GM18508 (cell line): ENCODE measurements at regions not wholly inside any gene's neighbourhood (a gene's known extent, or its start where the extent isn't known, plus 50 kb on each side); places are given as distances from the start of the nearest gene placed in this dataset.
"Not testable (repeated sequence)": the region's sequence is repeated elsewhere in the genome, so short reads cannot be mapped to it uniquely, and the experiment has no call there.

Experiments used
- ATAC-seq: cut with Tn5 transposase; IDR thresholded peaks from one replicate; pipeline ENCODE4 v1.9.1; 2021; ENCODE audit warnings: moderate number of reproducible peaks; ENCODE audit not compliant: insufficient read depth, unreplicated experiment

DNA sequence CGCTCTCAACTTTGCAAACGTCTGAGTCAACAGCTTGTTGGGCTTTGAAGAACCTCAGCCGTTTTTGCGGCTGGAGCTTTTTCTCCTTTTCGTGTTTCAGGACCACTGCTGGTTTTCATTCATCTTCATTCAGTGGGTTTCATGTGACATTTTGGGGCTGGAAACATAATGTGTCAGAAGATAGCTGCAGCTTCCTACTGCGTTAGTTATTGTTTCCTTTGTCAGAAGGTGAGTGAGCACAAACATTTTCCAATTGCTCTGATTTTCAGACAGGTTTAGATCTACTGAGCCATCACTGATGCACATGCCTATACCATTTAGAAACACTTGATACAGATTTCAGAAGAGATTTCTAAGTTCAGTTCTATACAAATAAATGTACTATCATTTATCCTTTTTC, 575.5 kb downstream of the TTLL7 start:
- ATAC-seq: not testable (repeated sequence)

DNA sequence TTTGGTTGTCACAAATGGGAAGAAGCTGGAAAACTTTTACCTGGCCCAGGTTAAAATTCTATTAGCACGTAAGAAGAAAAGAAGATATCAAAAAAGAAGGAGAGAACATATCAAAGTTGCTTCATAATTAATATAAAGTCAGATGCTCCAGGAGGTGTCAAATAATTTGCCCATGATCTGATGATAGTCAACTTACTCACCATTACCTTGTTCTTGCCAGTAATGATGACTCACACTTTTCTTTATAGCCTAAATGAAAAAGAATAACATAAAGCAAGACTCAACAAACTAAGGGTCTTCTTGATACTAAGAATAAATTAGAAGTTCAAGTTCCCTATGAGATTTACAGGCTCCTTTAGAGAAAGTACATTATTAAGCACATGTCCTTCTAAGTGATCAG, 580.4 kb downstream of the TTLL7 start:
- no peak for ATAC-seq

DNA sequence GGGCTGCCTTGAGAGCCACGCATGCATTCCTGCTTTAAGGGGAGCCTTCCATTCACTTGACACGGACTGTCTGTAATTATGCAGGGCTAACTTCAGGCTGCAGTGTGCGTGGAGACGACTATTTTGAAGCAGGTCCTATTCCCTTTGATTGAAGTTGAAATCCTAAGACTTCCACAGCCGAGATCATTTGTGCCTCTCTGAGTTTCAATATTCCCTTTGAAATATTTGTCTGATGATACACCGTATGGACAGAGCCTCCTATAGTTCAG, 585.2 kb downstream of the TTLL7 start:
- ATAC-seq: not testable (repeated sequence)

DNA sequence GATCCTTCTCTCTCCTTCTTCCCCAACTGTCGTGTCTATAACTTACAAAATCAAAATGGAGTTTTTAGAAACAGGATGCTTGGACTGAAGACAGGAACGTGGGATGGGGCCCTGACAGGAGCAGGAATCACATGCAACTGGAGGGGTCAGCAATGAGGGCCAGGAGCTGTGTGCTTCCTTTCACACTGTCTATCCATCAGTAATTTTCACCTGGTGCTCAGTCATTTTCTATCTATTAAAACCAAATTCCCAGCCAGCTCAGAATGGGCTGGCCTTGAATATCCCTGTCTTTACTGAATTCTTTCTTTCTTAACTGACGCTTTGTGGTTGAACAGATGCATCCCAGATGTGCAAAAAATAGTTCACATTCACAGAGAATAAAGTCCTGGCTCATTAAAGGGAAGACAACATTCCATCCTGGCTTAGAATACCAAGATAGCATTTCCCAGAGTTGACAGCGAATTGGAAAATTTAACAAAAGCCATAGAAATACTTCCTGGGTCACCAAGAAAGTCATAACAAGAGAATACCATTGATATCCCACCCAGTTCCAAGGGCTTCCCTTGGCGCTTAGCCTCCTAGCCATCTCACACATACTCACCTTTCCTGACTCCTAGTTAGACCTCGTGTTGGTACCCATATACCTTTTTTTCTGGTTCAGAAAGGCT, 588.1 kb downstream of the TTLL7 start:
- not testable (repeated sequence) for ATAC-seq

DNA sequence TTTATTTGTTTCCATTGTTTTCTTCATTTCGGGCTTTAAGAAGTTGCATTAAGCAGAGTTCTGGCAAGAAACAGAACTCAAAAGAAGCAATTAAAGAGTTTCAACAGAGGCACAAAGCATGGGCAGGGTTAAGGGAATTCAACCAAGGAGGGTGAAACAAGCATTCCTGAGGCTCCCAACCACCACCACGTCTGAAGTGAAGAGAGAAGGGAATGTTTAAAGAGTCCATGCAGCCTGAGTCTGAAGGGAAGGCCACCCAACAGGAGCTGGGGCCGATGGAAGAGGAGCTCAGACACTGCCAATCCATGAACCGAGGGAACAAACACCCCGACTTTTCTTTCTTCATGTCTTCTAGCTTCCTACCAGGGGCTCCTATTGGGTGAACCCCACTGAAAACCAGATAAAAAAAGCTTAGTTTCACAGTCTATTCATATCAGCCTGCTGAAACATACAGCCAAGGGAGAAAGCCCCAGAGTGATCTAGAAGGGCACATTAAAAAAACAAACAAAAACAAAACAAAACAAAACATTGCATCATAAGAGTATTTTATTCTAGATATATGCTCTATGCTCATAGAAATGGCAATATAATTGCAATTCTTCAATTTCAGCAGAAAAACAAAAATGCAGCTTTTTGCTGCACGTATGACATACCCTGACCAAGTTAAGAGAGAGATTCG, 592.1 kb downstream of the TTLL7 start:
- ATAC-seq: not testable (repeated sequence)

DNA sequence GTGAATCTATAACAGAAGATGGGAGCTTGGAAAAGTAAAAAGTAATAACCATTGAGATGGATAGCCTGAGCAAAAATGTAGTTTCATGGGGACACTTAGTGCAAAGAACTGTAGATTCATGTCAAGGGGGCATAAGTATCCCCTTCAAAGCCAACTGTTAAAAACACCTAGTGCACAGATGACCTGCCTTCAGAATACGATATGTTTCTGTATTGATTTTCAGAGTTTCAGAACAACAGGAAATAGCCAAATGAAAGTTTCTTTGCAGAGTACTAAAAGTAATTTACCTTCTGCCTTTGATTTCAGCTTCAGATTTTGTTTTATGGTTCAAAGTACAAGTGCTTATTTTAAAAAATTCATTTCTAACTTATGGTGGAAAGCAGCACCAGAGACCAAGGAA, 593.1 kb downstream of the TTLL7 start:
- ATAC-seq: peak; percentile 56

DNA sequence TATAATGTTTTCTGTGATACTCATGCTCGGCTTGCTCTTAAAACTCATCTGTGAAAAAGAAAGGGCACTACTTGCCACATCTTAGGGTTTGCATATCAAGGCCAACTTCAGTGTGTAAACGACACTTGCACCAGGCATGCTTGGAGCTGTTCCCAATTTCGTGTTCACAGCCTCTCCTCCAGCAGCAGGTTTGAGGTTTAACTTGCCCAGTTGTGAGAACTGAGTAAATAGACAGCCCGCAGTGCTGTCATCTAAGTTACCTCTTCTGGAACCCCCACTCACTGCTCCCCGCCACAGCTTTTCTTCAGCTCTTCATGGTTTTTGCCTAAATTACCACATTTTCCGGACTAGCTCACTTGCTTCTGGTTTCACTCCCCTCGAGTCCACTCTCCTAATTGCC, 595.4 kb downstream of the TTLL7 start:
- ATAC-seq: not testable (repeated sequence)

DNA sequence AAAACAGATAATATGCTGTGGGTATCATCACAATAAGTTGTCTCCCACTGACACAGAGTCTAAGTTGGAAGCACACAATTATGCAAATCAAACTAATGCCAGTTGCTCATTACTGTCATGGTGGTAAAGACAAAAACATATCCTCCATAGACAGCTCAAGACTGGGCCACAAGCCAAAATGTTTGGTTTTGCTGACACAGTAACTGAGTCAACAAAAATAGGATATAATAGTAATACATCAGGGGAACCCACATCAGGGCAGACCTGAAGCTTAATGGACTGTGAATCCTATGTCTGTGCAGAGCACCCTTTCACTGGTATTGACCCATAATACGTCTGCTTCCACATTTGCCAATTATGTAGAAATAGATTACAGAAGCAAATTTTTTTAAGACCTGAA, 597.8 kb downstream of the TTLL7 start:
- not testable (repeated sequence) for ATAC-seq

DNA sequence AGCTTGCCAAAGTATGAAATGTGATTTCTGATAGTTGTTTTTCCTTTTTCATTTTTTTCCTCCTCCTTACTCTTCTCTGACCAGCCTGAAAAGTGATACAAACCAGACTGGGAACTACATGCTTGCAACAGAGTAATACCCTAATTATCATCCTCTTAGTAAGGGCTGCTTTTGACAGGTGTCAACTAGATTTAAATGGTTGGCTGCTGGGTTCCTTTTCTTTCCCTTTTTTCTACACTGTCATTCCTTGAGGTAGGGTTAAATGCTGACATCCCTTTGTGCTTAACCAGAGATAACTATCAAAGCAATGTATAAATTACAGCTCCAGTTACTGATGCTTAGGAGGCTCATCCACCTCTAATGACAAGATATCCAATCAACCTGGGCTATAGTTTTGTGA, 598.8 kb downstream of the TTLL7 start:
- ATAC-seq: not testable (repeated sequence)

DNA sequence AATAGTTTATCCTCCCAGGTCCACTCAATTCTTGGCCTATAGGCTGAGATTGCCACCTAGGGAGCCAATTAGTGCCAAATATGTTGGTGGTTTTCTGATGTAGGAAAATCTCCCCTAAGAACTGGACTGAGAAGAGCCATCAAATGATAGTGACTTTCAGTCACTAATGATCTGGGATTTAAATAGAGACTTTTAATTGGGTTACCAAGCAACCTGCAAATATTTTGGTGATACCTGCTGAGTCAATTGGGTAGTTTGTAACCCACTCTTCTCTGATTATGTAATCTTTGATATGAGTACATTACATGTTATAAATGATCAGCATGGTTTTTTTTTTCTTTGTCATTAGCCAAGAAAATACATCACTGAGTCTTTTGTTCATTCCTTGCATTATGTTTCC, 600.8 kb downstream of the TTLL7 start:
- ATAC-seq: not testable (repeated sequence)

DNA sequence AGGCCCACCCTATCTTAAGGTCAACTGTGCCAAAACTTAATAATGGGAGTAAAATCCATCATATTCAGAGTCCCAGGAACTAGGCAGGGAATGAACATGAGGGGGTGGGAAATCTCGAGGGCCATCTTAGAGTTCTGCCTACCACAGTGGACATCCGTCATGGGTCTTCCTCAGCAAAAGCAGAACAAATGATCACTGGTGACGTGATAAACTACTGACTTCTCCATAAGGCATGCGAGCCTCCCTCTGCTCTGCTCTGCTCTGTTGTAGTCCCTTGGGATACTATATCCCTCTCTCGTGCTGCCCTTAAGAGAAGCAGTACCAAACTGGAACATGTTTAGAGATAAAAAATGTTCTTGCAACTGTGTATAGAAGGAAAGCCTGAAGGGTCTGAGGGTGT, 603.8 kb downstream of the TTLL7 start:
- not testable (repeated sequence) for ATAC-seq

DNA sequence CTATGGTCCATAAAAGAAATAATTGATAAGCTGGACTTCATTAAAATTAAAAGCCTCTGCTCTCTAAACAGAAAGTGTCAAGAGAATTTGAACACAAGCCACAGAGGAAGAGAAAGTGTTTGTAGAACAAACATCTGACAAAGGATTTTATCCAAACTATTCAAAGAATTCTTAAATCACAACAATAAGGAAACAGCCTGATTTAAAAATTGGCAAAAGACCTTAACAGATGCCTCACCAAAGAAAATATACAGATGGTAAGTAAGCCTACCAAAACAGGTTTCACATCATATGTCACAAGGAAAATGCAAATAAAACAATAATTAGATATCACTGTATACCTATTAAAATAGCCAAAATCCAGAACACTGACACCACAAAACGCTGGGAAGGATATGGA, 612.0 kb downstream of the TTLL7 start:
- not testable (repeated sequence) for ATAC-seq

DNA sequence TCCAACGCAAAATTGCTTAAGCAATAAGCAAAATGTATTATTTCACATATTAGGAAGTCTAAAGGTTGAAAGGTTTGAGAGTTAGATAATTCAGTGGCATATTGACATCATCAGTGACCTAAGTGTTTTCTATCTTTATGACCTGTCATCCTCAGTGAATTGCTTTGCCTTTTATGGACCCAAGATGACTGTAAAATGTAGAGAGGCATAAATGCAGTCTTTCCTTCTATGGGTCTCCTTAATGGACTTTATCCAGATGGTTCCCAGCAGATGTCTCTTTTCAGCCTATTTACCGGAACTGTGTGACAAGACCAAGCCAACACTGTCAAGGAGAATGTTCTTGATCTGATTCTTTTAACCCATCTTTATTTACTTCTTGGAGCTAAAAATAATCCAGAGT, 615.8 kb downstream of the TTLL7 start:
- ATAC-seq: not testable (repeated sequence)

DNA sequence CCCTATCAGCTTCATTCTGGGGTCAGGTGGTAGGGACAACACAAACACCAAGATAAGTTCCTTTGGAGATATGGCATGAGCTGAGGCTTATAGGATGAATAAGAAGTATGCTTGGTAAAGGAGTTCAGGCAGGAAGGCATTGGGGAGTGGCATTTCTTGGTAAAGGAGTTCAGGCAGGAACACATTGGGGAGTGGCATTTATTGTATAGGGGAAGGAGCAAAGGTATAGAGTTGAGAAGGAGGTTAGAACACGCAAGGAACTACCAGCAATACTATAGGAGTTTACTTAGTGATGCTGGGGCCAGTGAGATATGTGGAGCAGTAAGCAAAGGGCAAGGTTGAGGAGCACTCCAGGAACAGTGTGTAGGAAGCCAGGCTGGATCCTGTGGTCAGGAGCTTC, 625.9 kb downstream of the TTLL7 start:
- ATAC-seq: not testable (repeated sequence)

DNA sequence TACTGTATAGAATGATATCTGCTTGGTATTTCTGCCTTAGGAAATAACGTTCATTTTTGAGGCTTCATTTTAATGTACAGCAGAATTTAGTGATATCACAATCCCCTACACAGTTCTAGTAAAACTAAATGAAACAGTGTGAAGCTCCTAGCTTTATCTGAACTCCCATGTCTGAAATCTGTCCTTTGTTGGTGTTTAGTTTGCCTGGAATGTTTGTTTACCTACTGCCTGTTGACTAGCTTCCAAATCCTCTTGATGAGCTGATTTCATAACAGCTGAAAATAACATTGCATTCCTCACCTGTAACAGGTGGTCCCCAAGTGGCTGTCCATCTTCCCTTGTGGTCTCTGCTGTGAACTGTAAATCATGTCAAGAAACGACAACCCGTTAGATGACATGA, 629.1 kb downstream of the TTLL7 start:
- not testable (repeated sequence) for ATAC-seq

DNA sequence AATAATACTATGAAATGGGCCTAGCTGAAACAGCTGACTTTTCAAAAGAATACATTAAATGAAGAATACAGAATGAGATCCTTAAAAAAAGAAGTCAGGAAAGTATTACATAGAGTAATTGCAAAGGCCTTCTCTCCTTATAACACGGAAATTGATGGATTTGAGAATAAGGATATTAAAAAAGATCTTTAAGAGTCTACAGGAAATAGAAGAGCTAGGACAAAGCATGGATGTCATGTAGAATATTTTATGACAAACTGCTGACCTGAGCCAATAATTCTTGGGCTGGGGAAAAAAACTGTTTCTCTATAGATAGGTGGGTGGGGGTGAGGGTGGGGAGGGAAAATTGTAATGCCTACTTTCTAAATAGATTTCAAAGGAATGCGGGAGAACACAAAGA, 633.6 kb downstream of the TTLL7 start:
- not testable (repeated sequence) for ATAC-seq

DNA sequence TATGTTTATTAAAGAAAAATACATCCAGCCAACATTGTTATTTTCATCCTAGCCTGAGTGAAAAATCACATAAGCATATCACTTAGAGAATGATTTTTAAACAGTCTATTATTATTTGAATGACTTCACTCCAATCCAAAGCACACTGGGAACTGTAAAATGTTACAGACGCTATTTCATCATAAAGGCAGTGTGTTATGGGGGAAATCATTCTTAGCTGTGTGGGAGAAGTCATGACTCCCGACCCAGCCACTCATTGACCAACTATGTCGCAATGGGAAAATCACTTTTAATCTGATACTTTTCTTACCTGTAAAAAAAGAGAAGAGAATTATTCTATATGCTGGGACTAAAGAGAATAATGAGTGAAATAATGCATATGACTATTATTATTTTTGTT, 653.6 kb downstream of the TTLL7 start:
- not testable (repeated sequence) for ATAC-seq

DNA sequence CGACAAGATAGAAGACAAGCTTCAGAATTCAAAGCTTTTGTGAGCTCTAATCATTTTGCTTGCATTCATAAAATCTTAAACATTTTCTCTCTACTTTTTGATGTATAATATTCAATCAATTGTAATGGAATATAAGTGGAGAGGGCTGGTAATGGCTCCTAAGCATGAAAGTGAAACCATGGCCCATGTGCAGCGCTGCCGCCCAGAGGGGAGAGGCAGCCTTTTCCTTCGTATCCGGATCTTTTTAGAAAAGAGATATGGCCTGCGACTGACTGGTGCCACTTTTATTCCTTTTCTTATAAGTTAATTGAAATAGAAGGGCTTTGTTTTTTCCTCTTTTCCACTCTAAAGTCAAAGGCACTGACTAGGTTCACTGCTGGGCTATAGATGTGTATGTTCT, 655.2 kb downstream of the TTLL7 start:
- not testable (repeated sequence) for ATAC-seq

DNA sequence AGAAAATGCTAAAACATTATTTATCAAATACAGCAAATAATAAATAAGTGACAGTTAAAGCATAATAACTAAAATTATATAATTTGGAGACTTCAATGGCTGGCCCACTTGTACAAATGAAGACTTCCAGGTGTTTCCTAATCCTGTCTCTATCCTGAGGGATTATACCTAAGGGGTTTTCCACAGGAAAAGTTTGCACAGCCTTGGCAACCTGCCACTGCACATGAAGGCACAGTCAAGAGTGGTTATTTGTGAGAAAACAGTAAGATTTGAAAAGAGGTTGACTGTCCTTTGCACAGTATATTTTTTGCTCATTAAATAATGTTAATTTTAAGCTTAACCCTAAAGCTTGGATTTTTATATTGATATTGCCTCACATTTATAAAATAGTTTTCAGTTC, 655.9 kb downstream of the TTLL7 start:
- ATAC-seq: not testable (repeated sequence)

DNA sequence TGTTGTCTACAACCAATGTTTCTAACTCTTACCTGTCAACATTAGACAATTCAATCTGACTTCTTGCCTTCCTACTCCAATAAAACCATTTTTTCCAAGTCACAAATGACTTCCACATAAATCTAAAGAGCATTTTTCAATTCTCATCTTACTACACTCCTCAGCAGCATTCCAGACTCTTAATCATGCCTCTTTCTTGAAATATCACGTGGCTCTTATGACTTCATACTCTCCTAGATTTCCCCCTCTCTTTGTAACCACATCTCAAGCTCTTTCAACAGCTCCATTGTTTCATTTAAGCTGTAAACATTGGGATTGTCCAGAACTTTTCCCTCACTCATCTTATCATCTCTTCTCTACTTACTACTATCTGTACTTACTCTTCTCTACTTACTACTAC, 666.6 kb downstream of the TTLL7 start:
- not testable (repeated sequence) for ATAC-seq

DNA sequence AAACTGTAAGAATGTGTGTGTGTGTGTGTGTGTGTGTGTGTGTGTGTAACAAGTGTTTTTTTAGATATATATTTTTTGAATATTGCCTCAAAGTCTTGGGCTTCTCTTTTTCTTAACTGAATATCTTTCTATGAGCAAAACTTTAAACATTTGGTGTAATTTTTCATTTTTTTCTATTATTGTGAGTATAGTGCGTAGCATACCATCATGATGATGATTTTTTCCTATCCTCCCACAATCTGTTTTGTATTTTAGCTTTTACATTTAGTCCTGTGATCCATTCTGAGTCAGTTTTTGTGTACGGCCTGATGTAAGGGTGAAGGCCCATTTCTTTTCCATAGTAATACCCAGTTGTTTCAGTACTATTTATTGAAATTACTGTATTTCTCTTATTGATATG, 680.6 kb downstream of the TTLL7 start:
- no peak for ATAC-seq

DNA sequence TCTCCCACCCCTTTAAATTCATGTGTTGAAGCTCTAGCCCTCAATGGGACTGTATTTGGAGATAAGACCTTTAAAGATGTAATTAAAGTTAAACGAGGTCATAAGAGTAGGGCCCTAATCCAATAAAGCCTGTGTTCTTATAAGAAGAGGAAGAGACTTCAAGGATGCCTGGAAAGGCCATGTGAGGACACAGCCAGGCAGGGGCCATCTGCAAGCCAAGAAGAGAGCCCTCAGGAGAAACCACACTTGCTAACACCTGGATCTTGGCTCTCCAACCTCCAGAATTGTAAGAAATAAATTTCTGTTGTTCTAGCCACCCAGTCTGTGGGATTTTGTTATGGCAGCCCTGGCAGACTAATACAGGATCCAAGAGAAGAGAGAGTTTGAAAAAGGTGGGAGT, 683.5 kb downstream of the TTLL7 start:
- ATAC-seq: not testable (repeated sequence)
